B cell (primary cell): ENCODE measurements at regions not wholly inside any gene's neighbourhood (a gene's known extent, or its start where the extent isn't known, plus 50 kb on each side); places are given as distances from the start of the nearest gene placed in this dataset.

ENCODE experiments used
- ATAC-seq: fragments of 200-7000 bp; cut with Tn5 transposase; one replicate; pipeline ENCODE4 v1.10.0; 2021; ENCODE audit warnings: low read depth, mild to moderate bottlenecking, moderate number of reproducible peaks, moderate library complexity
- CTCF ChIA-PET: fragments of 350-600 bp; sonication (Branson Sonifier 250); formaldehyde crosslinking; loops from one replicate; lab custom pipeline; 2021; ENCODE audit warnings: antibody characterized with exemption, inconsistent platforms; lab: Charles Lee
- POLR2A ChIA-PET: fragments of 350-600 bp; sonication (Branson Sonifier 250); formaldehyde crosslinking; loops from one replicate; lab custom pipeline; 2021; ENCODE audit warnings: antibody characterized with exemption; lab: Charles Lee
- DNase-seq: peaks from one replicate; pipeline ENCODE4 v3.0.0; 2013
- H2AFZ ChIP-seq: 2 replicates; pipeline ENCODE4 v1.6.1; 2012; ENCODE audit warnings: mild to moderate bottlenecking, low read depth, low read length; ENCODE audit not compliant: insufficient read depth, poor library complexity, severe bottlenecking
- H3K27ac ChIP-seq, 2 donors: 1 replicate in 1 of 2; 2 replicates in 1 of 2; pipeline ENCODE4 v1.5.1; 2012 to 2013; ENCODE audit warnings: low read length in 2 of 2, mild to moderate bottlenecking in 2 of 2, moderate library complexity in 1 of 2
- H3K27me3 ChIP-seq, 4 experiments: fragments of 200-600 bp in 1 of 4; sonication (generic) in 1 of 4; replicated peaks in 1 of 4; 1 replicate in 2 of 4; 2 replicates in 2 of 4; pipeline versions ENCODE4 v1.6.1 to v1.7.0; 2013 to 2016; ENCODE audit warnings: low read length in 3 of 4, mild to moderate bottlenecking in 2 of 4, mixed read lengths in 1 of 4, moderate library complexity in 1 of 4; ENCODE audit not compliant: insufficient read depth in 4 of 4, control insufficient read depth in 3 of 4; ENCODE audit errors: control extremely low read depth in 1 of 4
- H3K36me3 ChIP-seq, 2 experiments: replicated peaks in 1 of 2; 1 replicate in 1 of 2; 2 replicates in 1 of 2; pipeline versions ENCODE4 v1.6.1 to v1.7.1; 2013; ENCODE audit warnings: low read length in 1 of 2; ENCODE audit not compliant: insufficient read depth in 2 of 2, control insufficient read depth in 1 of 2; ENCODE audit errors: control extremely low read depth in 1 of 2, extremely low read depth in 1 of 2
- H3K4me1 ChIP-seq, 2 donors: fragments of 200-600 bp in 1 of 2; sonication (generic) in 1 of 2; 1 replicate in 1 of 2; 2 replicates in 1 of 2; pipeline versions ENCODE4 v1.5.1 to v1.6.1; 2013 to 2017; ENCODE audit warnings: low read length in 2 of 2; ENCODE audit not compliant: control insufficient read depth in 2 of 2, insufficient read depth in 2 of 2
- H3K4me2 ChIP-seq: replicated peaks from 2 replicates; pipeline ENCODE3; 2012; ENCODE audit warnings: mild to moderate bottlenecking, low read depth, low read length; ENCODE audit not compliant: poor library complexity, severe bottlenecking
- H3K4me3 ChIP-seq, 5 experiments: fragments of 200-600 bp in 1 of 5; sonication (generic) in 1 of 5; 1 replicate in 3 of 5; 2 replicates in 2 of 5; pipeline versions ENCODE4 v1.5.1 to v1.7.0; 2011 to 2016; ENCODE audit warnings: low read length in 4 of 5, mild to moderate bottlenecking in 4 of 5, low read depth in 2 of 5, control low read depth in 1 of 5, moderate library complexity in 1 of 5; ENCODE audit not compliant: insufficient read depth in 1 of 5; ENCODE audit errors: control extremely low read depth in 1 of 5, extremely low read depth in 1 of 5
- H3K79me2 ChIP-seq: fragments of 200-600 bp; sonication (generic); one replicate; pipeline ENCODE4 v1.6.0; 2016; ENCODE audit warnings: low read length; ENCODE audit not compliant: control insufficient read depth, insufficient read depth
- H3K9ac ChIP-seq: fragments of 200-600 bp; sonication (generic); 2 replicates; pipeline ENCODE4 v1.6.1; 2017; ENCODE audit warnings: mild to moderate bottlenecking, low read length, moderate library complexity
- H3K9me3 ChIP-seq, 3 donors: one replicate each; pipeline versions ENCODE4 v1.6.1 to v1.7.1; 2013; ENCODE audit warnings: low read length in 2 of 3; ENCODE audit not compliant: control insufficient read depth in 2 of 3, insufficient read depth in 1 of 3; ENCODE audit errors: control extremely low read depth in 1 of 3
- H4K20me1 ChIP-seq: 2 replicates; pipeline ENCODE4 v1.6.0; 2012; ENCODE audit warnings: mild to moderate bottlenecking, low read length; ENCODE audit not compliant: insufficient read depth, control insufficient read depth, poor library complexity, severe bottlenecking
- H3K27ac Mint-ChIP-seq: one replicate; pipeline ENCODE4 v1.8.0; 2021; ENCODE audit warnings: mixed read lengths
- H3K27me3 Mint-ChIP-seq: one replicate; pipeline ENCODE4 v1.8.0; 2021; ENCODE audit warnings: mixed read lengths
- H3K4me1 Mint-ChIP-seq: one replicate; pipeline ENCODE4 v1.8.0; 2021; ENCODE audit warnings: mixed read lengths
- H3K4me3 Mint-ChIP-seq: one replicate; pipeline ENCODE4 v1.8.0; 2021; ENCODE audit warnings: mixed read lengths
- H3K9me3 Mint-ChIP-seq: one replicate; pipeline ENCODE4 v1.8.0; 2022; ENCODE audit warnings: mixed read lengths; ENCODE audit not compliant: insufficient read depth
- CTCF ChIP-seq: fragments of 200-600 bp; IDR thresholded peaks from one replicate; pipeline ENCODE4 v1.8.0; 2022; ENCODE audit warnings: antibody characterized with exemption, mild to moderate bottlenecking
- EZH2 ChIP-seq: IDR thresholded peaks from 2 replicates; pipeline ENCODE4 v1.6.1; 2012; ENCODE audit warnings: borderline replicate concordance, low read depth, mild to moderate bottlenecking, moderate library complexity, low read length; ENCODE audit not compliant: insufficient read depth, poor library complexity, severe bottlenecking
- WGBS: methylation state at CpG from one replicate; pipeline ENCODE4 v1.1.5; 2013; ENCODE audit warnings: missing lambda C conversion rate; ENCODE audit not compliant: insufficient coverage; 5-methylcytosine and 5-hydroxymethylcytosine counted together
- intact Hi-C: fragments of 100-400 bp; cut with micrococcal nuclease; formaldehyde crosslinking; loops from one replicate; pipeline ENCODE4 v1.10.0; 2022

- Mint-ChIP-seq H3K4me3 (no peak overlapping the region), H3K27me3 (no peaks in the 10 kb centered on the region), H3K9me3 (no peaks in the 10 kb centered on the region), H3K27ac (no peak overlapping the region), H3K4me1 (no peaks in the 10 kb centered on the region)
- DNase-seq (no peak), ATAC-seq (no peak)
- peaks cover 0 to 5% (median 0%) of the 10 kb centered on the region in 4 experiments for H3K27me3 ChIP-seq
- H3K4me3 ChIP-seq: no peak overlapping the region
- intact Hi-C loops: no loop called here
- H3K79me2 ChIP-seq: no peaks in the 10 kb centered on the region
- no peaks in the 10 kb centered on the region for H3K4me1 ChIP-seq
- TF ChIP-seq EZH2 (no peak), CTCF (no peak)
- no peak overlapping the region for H3K27ac ChIP-seq
- no peak overlapping the region for H3K4me2 ChIP-seq
- H3K36me3 ChIP-seq: no peaks in the 10 kb centered on the region
- no peaks in the 10 kb centered on the region for H3K9me3 ChIP-seq
- no peaks in the 10 kb centered on the region for H4K20me1 ChIP-seq
- no peak overlapping the region for H3K9ac ChIP-seq
- ChIA-PET POLR2A (no interaction called here), CTCF (interaction anchor here (0.6 kb wide), 1 partner anchor 378 kb away, joined by 3 read pairs; no protein-coding TSS in a partner anchor)
- H2AFZ ChIP-seq: no peak overlapping the region
These were observed 99.8 kb upstream of the FBXO11 start for GRCh38 chr2:48006094-48006493.

- intact Hi-C loops: no loop called here
- peaks cover 0 to 5% (median 0%) of the 10 kb centered on the region in 4 experiments for H3K27me3 ChIP-seq
- TF ChIP-seq EZH2: no peak
- peak; percentile 43 for TF ChIP-seq CTCF
- no peak overlapping the region for H2AFZ ChIP-seq
- WGBS: 100% methylated on average over 1 of the region's 2 CpGs
- H3K4me1 Mint-ChIP-seq: no peaks in the 10 kb centered on the region
- no peak overlapping the region for H3K9ac ChIP-seq
- no peak overlapping the region for H3K4me3 Mint-ChIP-seq
- H3K79me2 ChIP-seq: no peaks in the 10 kb centered on the region
- CTCF ChIA-PET: no interaction called here
- no peak for DNase-seq
- no peaks in the 10 kb centered on the region for H3K4me1 ChIP-seq
- no peaks in the 10 kb centered on the region for H3K9me3 ChIP-seq
- H3K36me3 ChIP-seq: no peaks in the 10 kb centered on the region
- no peak overlapping the region for H3K27ac ChIP-seq
- H3K9me3 Mint-ChIP-seq: no peaks in the 10 kb centered on the region
- H3K4me3 ChIP-seq: no peak overlapping the region
- no peak for ATAC-seq
- peaks cover 4% of the 10 kb centered on the region for H3K27me3 Mint-ChIP-seq
- H4K20me1 ChIP-seq: no peaks in the 10 kb centered on the region
- H3K27ac Mint-ChIP-seq: no peak overlapping the region
- no peak overlapping the region for H3K4me2 ChIP-seq
- POLR2A ChIA-PET: no interaction called here
These were observed 101.5 kb upstream of the FBXO11 start for GRCh38 chr2:48007699-48008268.
